ENCODE measurements at regions not wholly inside any gene's neighbourhood (a gene's known extent, or its start where the extent isn't known, plus 50 kb on each side); places are given as distances from the start of the nearest gene placed in this dataset.

DNA sequence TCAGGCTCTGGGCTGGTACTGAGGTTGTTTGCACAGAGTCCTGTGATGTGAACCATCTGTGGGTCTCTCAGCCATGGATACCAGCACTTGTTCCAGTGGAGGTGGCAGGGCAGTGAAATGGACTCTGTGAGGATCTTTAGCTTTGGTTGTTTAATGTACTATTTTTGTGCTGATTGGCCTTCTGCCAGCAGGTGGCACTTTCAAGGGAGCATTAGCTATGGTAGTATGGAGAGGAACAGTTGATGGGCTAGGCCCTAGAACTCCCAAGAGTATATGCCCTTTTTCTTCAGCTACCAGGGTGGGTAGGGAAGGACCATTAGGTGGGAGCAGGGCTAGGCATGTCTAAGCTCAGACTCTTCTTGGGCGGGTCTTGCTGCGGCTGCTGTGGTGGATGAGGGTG, 257.0 kb upstream of the GYPC start:
- DNase-seq (ENCODE audit: low spot score), result no peak

DNA sequence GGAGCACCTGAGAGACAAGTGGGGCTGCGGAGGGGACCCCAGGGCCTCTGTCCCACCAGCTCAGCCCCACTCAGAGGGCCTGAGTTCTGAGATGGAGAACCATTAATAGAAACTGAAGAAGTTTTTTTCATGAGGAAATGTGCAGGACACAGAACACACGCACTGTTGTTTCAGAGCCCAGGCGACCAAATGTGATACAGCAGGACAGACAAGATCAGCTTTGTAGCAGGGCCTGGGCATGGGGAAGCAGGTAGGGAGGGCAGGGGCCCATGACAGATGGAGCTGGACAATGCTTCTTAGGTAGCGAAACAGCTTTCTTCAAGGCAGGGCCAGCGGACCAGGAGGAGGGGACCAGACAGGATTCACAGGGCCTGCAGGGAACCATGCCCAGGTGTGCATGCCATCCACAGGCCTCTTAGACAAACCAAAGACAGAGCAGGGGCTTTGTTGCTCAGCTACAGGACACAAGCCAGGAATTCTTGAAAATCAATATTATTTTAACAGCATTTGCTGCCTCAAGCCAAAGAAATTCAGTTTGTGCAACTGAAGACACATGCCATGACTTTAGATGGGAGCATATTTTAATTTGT, 252.8 kb upstream of the GYPC start:
- DNase-seq (ENCODE audit: low spot score), result no peak

DNA sequence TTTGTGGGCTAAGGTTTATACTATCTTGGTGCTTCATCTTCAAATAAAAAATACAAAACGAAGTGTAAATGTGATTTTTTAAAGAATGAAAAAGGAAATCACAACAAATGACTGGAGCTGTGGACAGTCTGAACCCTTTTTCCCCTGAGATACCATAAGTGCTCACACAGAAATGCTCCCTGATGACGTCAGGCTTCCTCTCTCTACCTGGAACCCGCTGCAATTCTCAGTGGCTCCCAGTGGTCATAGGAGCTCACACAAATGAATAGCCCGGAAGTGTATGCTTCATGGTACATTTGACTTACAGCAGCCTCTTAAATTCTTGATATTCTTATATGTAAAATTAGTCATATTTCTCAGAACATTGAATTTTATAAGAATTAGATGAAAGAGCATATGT, 249.7 kb upstream of the GYPC start:
- no peak for DNase-seq (ENCODE audit: low spot score)

DNA sequence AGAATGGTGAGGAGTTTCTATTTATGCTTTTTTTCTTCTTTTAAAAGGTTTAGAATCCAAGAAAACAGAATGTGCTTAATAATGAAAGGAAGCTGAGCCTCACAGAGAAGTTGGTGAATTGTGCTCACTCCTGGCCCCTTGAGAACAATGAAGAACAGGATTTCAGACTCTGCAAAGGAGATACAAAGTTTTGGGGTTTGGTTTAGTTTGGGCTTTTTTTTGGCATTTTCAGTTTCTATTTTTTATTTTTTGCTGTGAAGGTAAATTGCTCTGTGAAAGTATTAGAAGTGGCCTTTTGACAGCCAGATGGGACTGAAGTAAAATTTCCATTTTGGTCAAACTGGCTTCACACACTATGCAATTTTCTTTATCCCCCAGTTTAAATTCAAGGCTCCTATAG, 247.3 kb upstream of the GYPC start:
- no peak for DNase-seq (ENCODE audit: low spot score)

DNA sequence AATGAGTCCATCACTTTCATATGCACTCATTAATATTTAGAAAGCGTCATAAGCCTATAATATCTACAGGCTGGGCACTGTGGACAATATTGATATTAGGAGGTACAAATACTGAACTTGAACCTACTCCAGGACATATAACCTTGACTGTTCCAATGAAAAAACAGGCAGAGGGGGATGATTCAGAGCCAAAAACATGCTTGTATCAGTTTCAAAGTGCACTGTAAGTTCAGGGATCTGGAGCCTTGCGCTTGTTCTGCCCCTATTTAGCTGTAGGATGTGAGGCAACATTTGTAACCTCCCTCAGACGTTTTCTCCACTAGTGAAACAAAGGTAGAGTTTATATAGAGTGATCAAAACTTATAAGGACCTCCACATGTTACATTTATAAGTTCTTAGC, 246.1 kb upstream of the GYPC start:
- no peak for DNase-seq (ENCODE audit: low spot score)

DNA sequence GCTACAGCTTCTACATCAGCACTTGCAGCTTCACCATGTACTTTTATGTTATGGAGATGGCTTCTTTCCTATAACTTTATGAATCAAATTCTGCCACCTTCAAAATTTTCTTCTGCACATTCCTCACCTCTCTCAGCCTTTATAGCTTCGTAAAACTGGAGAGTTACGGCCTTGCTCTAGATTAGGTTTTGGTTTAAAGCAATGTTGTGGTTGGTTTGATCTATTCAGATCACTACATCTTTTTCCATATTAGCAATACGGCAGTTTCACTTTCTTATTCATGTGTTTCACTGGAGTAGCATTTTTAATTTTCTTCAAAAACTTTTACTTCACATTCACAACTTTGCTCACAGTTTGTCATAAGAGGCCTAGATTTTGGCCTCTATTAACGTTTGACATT, 242.9 kb upstream of the GYPC start:
- no peak for DNase-seq (ENCODE audit: low spot score)

DNA sequence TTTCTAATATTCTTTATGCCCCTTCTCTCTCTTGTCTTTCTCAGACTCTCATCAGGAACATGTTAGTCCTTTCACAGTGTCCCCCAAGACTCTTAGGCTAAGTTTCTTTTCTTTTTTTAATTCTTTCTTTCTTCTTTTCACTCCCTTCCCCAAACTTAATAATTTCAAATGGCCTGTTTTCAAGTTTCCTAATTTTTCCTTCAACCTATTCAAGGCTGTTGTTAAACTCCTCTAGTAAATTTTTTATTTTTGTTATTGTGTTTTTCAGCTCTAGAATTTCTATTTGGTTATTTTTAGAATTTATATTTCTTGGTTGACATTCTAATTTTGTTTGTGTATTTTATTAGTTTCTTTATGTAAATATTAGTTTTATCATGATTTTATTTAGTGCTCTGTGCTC, 236.6 kb upstream of the GYPC start:
- DNase-seq (ENCODE audit: low spot score), result no peak

DNA sequence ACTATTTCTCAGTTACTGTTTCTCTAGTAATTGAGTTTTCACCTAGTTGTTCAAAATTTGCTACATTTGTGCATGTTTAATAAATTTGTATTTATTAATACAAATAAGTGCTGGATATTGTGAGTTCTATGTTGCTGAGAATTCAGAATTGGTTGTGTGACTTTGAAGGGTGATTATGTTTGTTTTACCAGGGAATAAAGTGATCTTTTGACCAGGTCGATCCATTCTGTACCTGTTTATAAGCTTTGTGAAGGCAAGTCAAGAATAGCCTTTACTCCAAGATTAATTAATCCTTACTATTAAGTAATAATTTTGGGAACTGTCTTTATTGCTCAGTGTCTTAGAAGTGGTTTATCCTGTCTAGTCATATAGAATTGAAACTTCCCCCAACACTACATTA, 230.0 kb upstream of the GYPC start:
- no peak for DNase-seq (ENCODE audit: low spot score)

DNA sequence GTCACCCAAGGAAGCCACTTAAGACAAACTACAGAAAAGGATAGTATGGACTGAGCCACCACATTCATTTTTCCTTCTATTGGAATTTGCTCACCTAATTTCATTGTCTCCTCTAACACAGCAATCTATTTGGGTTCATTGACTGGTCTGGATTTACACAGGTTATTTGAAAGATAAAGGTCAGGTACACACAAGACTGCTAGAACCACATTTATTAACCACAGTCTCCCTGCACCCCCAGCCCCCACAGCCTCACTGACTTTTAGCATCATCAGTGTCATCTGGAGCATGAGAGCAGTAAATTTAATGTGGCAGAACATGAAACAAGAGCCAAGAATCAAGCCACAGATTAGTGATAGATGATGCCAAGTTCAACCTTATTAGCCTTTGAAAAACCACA, 226.9 kb upstream of the GYPC start:
- DNase-seq (ENCODE audit: low spot score), result no peak

DNA sequence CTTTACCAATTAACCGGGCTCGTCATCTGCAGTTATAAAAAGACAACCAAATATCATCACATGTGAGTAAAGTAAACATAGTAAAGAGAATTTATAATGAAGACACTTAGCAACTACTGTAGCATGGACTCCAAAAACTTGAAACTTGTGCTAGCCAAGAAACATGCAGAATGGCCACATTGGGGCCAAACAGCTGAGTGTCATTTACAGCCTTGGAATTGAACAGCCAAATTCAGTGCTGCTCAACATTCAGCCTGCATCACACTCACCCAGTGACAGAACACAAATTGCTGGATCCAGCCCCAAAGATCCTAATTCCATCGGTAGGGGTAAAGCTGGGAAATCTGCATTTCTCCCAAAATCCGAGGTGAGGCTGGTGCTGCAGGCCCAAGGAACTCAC, 224.8 kb upstream of the GYPC start:
- no peak for DNase-seq (ENCODE audit: low spot score)

DNA sequence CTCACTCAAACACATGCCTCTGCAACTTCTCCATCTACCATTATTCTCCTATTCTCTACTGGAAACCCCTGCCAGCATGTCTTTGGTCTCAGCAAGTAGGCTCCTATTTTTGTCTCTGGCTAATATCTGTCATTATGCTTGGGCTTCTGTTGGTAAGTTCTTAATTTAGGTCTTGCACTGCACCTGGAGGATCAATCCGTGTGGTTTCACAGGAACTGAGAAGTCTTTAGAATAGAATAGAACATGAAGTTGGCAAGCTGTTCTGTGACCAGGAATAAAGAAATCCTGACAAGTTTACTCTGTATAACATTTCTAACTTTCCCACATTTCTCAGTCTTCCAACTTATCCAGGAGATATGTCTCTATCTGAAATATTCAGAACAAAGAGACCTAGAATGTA, 219.5 kb upstream of the GYPC start:
- DNase-seq (ENCODE audit: low spot score), result no peak

DNA sequence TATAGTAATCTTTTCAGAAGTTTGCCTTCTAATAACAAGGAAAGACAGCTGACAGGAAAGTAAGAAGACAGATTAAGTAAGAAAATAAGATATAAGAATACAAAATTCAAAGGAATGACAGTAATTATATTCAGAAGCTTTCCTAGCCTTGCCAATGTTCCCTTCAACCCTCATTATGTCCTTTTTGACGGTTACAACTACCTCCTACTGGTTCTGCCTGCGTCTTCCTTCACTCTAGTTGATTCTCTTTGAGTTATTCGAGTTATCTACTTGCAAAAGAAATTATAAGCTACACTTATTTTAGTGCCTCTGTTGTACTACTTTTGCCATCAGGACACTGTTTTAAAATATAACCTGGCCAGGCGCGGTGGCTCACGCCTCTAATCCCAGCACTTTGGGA, 218.9 kb upstream of the GYPC start:
- no peak for DNase-seq (ENCODE audit: low spot score)

DNA sequence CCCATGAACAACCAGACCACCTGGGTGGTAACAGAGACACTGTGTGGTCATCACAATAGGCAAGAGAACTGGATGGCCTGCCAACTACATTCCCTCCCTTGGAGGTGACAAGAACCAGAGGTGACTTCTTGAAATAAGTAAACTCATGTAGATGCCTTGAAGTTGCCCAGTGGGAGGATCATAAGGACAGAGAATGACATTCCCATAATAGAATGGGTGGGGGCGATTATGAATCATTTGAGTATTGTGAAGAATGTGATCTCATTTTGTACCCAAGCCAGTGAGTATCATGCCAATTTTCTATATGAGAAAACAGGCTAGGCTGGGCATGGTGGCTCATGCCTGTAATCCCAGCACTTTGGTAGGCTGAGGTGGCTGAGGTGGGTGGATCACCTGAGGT, 211.4 kb upstream of the GYPC start:
- DNase-seq (ENCODE audit: low spot score), result no peak

DNA sequence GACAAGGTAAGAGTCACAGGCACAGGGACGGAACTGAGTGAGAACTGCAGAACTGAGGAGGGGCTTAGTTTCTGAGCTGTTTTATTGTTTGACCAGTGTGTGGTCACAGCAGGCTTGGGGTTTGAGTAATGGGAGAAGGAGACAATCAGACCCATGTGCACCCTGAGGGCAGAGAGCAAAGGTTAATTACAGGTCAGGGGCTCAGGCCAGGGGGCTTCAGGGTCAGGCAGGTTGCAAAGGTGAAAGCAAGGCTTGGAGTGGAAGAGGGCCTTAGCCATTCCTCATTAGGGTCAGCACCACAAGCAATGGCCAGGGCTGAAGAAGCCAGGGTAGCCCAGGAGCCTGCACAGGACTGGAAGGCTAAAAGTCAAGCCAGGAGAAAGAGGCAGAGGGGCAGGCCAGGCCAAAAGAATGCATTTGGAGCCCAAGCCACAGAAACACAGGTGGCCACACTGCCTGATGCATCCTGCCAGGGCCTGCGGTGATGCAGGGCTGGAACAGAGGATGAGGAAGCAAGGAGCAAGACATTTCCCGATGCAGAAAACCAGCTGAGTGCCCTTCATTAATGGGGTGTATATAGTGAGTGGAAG, 209.8 kb upstream of the GYPC start:
- peak; percentile 52 for DNase-seq (ENCODE audit: low spot score)

DNA sequence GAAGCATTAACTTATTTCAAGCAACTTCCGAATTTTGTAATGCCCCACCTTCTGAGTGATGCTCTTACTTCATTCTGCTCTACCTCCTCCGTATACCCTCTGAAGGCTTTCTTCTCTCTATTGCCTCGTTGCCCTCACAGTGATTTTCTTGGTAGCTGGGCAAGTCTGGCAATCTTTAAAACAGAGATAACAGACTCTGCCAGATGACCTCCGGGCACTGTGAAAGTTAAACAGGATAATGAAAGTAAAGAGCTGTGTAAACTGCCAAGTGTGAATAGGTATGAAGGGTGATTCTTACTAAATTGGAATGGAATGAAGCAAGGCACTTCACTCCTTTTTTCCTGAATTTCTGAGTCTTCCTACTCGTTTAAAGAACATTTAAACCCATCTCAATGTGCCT, 207.3 kb upstream of the GYPC start:
- DNase-seq (ENCODE audit: low spot score), result no peak

DNA sequence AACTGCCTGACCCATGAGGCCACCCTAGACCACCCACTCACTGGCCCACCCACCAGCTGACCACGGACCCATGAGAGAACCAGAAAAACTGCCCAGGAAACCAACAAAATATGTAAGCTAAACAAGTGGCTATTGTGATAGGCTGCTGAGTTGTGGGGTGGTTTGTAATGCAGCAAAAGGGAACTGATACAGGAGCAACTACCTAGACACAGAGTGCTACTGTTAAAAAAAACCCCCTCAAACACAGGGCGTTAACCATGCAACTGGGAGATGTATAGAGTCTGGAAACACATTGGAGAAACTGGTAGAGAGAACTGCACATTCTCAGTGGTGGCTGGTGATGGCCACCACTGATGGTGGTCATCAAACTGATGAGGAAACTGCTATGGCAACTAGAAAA, 206.3 kb upstream of the GYPC start:
- no peak for DNase-seq (ENCODE audit: low spot score)

DNA sequence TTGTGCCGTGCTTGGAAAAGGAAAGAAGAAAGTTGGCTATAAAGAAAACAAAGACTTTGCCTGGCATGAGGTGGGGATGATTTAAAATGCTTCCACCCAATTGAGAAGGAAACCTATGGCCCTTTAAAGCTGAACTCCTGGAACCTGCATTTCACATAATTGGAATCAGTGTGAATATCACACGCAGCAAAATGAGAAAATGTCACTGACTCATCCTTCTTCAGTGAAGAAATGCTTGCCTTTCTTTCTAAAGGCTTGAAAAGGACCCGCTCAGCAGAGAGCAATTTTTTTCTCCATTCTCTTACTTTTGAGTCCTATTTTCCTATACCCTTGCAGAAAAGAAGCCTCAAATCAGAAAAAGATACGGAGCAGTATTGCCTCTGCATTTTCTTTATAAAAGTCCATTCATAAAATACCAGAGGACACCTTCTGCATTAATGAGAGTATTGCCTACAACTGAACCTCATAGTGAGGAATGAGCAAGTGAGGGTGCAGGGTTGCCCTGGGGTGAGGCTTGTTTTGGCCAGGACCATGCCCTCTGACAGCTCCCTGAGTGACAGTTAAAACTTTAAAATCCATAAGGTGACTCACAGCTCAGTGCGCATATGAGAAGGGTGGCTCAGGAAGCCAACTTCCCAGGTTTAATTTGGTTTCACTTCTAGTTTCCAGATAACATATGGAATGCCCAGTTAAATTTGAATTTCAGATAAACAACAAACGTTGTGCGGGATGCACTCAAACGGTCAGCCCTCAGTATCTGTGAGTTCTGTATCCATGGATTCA, 191.9 kb upstream of the GYPC start:
- DNase-seq (ENCODE audit: low spot score), result no peak

DNA sequence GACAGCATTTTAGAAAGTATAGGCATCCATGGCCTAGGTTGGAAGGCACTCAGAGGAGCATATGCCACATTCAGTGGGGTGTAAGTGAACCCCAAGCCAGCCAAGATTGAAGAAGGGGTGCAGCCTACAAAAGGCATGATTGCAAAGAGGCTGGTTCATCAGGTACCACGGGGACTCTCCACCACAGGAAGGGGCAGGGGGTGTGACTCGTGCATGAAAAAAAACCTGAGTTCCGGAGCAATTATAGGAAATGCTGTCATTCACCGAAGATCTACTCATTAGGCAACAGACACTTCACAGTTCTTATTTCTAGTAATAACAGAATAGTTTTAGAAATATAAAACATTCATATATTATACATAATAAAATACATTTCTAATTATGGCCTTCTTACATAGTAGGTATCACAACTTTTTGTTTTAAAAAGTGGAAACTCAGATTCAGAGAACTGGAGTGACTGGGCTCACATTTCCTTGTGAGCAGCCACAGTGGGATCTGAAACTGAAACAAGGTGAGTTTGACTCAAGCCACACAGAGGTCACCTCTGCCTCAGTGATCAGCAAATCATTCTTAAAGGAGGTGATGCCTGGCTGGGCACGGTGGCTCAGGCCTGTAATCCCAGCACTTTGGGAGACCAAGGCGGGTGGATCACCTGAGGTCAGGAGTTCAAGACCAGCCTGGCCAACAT, 188.4 kb upstream of the GYPC start:
- DNase-seq (ENCODE audit: low spot score), result no peak

DNA sequence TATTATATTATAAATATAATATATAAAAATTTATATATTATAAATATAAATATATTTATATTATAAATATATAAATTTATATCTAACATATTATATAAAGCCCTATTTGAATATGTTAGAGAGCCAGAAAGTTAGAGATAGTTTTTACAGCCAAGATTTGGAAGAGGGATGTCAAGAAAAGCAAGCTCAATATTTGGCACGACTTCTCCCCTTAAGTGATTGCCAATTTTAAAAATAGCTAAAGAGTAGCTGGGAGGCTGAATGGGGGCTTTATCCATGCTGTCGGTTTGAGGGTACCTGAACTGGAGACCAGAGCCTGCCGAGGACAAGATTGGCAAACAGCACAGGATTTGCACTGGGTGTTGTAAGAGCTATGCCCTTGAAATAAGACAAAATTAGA, 180.9 kb upstream of the GYPC start:
- no peak for DNase-seq (ENCODE audit: low spot score)

DNA sequence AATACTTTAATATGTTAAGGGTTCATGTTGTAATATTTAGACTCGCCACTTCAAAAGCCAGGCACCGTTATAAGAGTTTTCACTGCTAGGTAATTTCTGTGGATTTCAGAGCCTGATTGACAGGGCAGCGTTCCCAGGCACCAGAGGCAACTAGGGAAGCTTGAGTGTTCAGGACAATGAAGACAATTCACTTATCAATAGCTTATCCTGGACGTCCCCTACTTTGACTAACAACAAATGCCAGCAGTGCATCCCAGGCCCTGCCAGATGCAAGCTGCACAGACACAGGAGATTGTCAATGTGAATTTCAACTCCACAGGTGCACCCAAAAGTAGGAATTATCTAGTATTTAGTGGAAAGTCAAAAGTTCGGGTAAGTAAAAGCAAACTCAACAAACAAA, 179.3 kb upstream of the GYPC start:
- DNase-seq (ENCODE audit: low spot score), result no peak

DNA sequence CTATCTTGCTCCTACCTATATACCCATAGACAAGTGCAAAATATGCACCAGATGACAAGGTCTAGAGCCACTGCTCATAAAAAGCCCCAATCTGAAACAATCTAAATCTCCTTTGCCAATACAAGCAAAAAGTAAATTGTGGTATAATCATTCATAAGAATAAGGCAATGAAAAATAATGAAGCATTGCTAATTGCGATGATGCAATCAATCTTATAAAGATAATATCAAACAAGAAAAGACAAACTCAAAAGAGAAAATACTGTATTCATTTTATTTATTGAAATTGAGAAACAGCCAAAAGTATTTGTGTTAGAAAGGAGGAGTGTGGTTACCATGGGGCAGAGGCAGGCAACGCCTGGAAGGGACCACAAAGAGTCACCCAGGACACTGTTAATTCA, 175.9 kb upstream of the GYPC start:
- no peak for DNase-seq (ENCODE audit: low spot score)

DNA sequence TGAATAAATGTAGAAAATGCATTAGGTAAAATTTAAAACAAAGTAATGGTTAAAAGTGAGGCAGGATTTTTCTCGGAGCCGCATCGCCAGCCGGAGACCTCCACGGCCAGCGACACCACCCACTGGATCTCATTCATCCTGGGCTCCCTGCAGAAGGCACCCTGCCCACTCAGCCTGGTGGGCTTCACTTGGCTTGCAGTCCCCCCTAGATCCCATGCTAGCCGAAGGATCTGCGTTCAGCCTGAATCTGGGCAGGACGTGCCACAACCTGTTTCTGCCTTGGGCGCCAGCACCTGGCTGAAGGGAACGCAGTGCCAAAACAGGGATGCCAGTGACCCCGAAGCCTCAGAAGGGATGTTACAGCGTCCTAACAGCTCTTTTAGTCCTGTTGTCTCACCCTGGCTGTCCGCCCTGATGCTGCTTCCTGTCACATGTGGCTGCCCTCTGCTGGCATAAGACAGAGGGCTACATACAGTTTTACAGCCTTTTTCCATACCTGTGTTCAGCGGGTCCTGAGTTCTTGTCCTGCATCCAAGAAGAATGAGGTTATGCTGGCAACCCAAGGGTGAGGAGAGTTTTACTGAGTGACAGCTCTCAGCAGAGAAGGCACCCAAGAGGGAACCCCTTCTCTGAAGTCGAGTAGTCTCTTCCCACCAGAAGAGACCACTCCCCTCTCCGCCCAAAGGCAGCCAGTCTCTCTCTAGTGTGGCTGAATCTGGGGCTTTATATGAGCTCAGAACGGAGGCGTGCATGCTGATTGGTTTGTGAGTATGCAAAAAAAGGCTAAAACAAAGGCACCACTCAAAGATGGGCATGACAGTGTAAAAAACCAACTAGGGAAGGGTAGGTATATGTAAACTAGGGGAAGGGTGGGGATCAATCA, 173.1 kb upstream of the GYPC start:
- peak; percentile 58 for DNase-seq (ENCODE audit: low spot score)

Data from ecto neural progenitor cell (in vitro differentiated cells).